ENCODE measurements at regions not wholly inside any gene's neighbourhood (a gene's known extent, or its start where the extent isn't known, plus 50 kb on each side); places are given as distances from the start of the nearest gene placed in this dataset.
"Not testable (repeated sequence)": the region's sequence is repeated elsewhere in the genome, so short reads cannot be mapped to it uniquely, and the experiment has no call there.

DNA sequence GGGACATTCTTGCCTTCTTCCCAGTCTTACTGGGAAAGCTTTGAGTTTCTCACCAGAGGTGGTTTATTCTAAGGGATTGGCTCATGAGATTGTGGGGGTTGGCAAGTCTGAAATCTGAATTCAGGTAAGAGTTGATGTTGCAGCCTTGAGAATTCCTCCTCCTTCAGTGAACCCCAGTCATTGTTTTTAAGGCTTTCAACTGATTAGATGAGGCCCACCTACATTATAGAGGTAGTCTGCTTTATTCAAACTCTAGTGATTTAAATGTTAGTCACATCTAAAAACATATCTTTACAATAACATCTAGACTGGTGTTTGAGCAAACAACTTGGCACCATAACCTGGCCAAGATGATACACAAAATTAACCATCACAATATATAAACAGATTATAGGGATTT lies 156.5 kb upstream of the MED14 start:
- DNase-seq, result no peak

DNA sequence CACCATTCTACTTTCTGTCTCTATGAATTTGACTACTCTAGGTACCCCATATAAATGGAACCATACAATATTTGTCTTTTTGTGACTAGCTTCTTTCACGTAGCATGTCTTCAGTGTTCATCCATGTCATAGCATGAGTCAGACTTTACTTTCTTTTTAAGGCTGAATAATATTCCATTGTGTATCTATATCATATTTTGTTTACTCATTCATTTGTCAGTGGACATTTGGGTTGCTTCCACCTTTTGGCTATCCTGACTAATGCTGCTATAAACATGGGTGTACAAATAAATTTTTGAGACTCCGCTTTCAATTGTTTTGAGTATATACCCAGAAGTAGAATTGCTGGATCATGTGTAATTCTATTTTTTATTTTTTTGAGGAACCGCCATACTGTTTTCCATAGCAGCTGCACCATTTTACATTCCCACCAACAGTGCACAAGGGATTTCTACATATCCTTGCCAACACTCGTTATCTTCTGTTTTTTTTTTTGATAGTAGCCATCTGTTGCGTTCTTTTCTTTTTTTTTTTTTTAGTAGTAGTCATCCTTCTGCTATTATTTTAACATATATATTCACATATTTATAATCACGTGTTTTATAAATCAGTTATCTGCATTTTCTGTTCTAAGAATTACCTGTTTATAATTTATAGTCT lies 158.0 kb upstream of the MED14 start:
- DNase-seq, result no peak

DNA sequence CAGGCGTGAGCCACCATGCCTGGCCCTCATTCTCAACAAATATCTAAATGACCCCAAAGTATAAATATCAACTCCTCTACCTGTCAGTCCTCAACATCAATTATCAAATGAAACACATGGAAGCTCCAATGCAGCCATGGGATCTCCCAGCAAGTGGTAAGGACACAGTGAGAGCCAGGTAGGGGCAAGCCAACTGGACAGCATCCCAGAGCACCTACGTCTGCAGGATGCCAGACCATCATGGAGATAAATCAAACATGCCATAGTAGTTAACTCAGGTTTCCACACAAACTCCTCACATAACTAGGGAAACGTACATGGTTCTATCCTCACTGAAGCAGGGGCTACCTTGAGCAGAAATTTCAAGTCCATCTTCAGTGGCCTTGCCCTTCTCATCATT lies 159.9 kb upstream of the MED14 start:
- no peak for DNase-seq

DNA sequence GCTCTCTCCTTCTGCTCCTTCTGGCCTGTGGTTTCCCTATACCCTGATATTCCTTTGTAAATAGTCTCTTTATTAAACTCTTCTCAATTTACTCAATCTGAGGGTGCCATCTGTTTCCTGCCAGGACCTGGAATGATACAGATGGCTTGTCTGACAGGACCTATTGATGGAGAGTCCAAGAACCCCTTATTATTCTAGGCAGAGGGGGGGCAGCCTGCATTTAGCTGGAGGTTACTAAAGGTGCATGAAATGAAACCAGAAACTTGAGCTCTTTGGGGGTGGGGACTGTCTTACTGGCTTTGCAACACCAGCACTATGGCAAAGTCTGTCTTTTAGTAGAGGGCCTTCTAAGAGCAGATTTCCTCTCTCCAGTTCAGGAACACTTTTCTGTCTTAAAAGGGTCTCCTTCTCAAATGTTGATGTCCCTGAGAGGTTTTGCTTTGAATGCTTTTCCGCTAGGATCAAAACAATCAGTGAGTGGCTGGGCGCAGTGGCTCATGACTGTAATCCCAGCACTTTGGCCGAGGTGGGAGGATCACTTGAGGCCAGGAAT lies 162.5 kb upstream of the MED14 start:
- DNase-seq, result no peak

DNA sequence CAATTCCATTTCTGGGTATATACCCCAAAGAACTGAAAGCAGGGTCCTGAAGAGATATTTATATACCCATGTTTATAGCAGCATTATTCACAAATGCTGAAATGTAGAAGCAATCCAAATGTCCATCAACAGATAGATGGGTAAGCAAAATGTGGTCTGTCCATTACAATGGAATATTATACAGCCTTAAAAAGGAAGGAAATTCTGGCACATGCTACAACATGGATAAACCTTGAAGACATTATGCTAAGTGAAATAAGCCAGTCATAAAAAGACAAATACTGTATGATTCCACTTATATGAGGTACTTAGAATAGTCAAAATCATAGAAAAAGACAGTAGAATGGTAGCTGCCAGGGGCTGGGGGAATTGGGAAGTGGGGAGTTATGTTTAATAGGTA lies 169.4 kb upstream of the MED14 start:
- not testable (repeated sequence) for DNase-seq

DNA sequence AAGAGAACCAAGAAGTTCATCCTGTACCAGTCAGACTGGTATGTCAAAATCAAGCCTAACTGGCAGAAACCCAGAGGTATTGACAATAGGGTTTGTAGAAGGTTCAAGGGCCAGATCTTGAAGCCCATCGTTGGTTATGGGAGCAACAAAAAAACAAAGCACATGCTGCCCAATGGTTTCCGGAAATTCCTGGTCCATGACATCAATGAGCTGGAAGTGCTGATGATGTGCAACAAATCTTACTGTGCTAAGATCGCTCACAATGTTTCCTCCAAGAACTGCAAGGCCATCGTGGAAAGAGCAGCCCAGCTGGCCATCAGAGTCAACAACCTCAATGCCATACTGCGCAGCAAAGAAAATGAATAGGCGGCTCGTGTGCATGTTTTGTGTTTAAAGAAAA lies 172.7 kb upstream of the MED14 start:
- no peak for DNase-seq

DNA sequence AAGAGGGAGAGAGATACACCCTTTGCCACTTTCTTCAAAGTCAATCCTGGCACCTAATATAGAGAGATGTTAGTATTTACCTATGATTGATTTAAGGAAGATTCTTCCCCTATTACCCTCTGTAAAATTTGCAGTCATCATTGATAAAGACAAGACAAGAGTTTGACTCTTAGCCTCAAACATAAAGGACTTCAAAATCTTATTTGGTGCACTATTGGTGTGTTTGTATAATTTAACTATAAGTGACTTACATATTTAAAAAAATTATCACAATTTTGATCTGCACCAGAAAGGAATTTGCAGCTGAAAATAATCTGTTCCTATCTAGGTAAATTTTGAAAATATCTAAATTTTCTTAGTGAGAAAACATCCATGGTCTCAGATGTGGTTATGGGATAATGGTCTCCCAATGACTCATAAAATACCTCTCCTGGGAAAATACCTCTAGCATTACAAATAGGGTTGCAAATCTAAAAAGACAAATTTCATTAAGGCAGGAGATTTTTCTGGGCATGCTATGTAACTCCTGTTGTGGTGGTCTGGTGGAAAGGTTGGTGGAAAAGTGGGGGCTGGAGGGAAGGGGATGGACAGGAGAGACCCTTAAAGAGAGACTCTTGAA lies 173.6 kb upstream of the MED14 start:
- DNase-seq, result no peak

DNA sequence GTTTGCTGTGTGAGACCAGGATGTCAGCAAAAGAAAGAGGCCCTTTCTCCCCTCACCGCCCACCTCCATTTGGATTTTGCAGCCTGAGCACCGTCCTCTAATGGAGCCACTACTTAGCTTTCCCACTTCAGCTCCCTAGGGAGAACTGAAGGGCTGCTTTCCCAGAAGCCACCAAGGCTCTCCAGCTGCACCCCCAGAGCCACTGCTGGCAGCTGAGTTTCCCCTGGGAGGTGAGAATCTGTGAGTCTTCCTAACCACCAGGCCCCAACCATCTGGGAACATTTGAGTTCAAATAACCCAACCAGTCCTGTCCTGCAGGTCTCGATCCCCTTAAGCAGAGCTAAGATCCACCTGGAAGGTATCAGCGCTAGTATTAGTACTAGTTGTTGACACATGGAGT lies 173.1 kb upstream of the USP9X start:
- DNase-seq, result no peak

DNA sequence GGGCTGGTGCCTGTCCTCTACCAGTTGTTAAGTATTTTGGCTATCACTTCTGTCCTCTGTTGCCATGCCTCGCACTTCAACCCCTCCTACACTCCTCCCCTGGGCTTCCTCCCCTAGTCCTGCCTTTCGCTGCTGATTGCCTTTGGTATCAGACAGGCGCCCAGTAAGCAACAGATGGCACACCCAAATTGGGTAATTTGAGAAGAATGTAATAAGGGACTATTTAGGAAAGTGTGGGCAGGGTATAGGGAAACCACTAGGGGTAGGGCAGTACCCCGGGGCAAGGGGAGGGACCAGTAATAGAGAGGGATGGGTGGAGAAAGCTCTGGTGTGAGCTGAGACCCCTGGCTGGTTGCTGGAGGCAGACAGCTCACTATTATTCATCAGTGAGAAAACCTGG lies 172.7 kb upstream of the USP9X start:
- DNase-seq, result no peak

DNA sequence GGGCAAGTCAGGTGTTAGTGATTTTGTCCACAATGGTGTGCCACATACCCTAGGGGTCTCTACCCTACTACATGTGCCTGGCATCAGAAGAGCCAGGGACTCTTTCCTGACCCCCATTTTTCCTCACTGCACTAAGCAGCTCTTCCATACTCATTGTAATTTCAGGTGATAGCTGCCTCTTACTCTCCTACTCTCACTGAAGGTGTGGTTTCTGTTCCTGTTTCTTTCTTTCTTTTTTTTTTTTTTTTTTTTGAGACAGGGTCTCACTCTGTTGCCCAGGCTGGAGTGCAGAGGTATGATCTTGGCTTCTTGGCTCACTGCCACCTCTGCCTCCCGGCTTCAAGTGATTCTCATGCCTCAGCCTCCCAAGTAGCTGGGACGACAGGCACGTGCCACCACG lies 164.9 kb upstream of the USP9X start:
- no peak for DNase-seq

DNA sequence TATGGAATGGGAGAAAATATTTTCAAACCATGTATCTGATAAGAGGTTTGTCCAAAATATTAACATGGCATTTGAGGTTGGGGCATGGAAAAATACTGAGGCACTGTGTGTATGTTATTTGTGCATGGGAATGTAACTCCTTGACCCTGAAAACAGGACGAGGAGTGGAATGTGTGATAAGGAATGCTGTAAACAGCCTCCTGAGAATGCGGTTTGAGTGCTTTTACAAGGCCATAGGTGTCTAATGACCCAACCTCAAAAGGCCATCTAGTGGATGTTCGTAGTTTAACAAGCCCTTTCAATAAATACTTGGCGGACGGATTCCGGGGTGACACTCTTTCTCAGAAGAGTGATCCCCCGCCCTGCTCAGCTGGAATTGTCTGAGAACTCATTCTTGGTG lies 162.9 kb upstream of the USP9X start:
- peak; percentile 49 for DNase-seq

DNA sequence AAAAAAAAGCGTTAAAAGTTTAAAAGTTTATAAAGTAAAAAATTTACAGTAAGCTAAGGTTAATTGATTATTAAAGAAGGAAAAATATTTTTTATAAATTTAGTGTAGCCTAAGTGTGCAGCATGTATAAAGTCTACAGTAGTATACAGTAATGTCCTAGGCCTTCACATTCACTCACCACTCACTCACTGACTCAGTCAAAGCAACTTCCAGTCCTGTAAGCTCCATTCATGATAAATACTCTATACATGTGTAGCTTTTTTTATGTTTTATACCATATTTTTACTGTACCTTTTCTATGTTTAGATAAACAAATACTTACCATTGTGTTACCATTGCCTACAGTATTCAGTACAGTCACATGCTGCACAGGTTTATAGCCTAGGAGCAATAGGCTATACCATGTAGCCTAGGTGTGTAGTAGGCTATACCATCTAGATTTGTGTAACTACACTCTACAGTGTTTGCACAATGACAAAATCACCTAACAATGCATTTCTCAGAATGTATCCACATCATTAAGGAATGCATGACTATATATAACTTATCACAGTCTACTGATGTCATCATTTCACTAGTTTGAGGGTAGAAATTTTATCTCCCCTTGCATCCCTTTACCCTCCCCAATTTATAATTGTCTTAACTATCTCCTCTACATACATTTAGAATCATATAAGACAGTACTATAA lies 158.4 kb upstream of the USP9X start:
- not testable (repeated sequence) for DNase-seq

DNA sequence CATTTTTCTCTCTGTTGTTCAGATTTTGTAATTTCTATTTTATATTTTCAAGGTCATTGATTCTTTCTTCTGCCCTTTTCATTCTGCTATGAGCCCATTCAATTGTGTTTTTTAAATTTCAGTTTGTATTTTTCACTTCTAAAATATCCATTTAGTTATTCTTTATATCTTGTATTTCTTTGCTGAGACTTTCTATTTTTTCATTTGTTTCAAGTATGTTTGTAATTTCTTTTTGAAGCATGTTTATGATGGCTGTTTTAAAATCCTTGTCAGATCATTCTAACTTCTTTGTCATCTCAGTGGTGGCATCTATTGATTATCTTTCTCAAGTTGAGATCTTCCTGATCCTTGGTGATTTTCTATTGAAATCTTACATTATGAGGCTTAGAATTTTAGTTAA lies 157.2 kb upstream of the USP9X start:
- DNase-seq, result no peak

DNA sequence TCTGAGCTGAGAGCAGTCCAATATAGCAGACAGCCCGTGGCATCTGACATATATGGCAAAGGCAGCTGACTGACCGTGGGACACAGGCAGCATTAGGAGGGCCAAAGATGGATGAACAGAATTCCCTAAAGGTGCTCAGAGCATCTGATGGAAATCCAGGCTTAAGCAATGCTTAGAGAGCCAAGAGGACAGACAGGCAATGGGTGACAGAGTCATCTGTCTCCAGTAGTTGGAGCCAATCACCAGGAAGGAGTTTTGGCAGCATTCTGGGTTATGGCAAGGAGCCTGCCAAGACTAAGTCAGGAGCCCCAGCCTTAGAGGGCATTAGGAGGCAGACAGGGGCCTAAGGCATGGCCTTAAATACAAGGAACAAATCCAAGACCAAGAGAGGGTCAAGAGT lies 153.3 kb upstream of the USP9X start:
- DNase-seq, result no peak

DNA sequence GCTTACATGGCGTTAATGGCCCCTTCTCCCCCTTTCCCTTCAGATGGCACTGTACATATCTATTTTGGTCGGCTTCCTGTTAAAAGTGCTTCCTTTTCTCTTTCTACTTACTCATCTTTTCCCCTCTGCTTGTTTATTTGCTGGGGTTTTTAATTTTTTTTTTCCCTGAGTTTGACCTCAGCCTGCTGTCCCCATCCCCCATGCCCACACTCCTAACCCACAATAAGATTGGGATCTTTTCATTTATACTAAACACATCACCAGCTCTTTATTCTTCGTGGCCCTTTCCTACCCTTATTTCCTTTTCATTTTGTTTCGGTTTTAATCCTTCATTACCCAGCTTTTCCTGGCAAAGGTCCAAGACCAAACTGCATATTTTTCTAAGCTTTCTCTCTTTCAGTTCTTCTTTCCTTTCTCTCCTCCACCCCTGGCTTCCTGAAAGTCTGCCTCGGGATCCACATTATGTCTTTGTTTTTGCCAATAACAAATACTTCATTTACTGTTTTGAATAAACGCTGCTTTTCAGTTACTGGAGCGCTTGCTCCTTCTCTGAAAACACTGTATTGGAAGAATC lies 152.0 kb upstream of the USP9X start:
- DNase-seq, result no peak

DNA sequence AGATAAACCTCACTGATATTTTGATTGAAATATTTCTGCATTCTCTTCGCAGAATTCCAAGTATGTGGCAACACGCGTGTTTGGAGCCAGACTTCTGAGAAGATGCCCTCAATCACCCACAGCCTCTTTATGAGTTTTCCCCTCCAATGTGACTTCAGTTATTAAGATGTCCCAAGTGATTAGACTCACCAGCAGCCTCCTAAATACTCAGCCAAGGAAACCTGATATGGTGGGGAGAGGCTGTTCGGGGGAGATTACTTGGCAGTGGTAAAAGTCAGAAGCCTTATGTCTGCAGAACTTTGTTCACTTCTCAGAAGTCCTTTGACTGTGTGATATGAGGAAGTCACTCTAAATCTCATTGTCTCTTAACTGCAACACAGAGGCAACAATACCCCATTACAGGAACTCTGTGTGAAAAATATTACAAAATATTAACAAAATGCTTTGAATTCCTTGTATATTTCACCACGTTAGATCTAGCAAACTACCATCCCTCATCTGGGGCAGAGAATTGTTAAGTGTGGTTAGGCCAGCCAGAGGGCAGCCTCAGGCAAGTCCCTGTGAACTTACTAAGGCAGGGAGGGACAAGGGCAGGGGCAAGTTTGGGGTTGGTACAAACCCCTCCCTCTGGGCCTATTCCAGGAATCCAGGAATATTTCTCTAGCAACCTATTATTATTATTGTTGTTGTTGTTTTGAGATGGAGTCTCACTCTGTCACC lies 151.4 kb upstream of the USP9X start:
- no peak for DNase-seq

DNA sequence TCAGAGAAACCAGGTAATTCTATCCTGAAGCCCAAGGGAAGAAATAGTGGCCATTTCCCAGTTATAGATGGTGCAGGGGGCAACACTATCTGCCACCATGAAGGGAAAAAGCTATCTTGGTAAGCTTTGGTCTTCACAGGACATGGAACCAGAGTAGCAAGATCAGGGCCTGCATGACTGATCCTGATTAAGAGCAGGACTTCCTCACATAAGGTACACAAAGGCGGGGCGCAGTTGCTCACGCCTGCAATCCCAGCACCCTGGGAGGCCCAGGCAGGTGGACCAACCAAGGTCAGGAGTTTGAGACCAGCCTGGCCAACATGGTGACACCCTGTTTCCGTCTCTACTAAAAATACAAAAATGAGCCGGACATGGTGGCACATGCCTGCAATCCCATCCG lies 148.4 kb upstream of the USP9X start:
- no peak for DNase-seq

DNA sequence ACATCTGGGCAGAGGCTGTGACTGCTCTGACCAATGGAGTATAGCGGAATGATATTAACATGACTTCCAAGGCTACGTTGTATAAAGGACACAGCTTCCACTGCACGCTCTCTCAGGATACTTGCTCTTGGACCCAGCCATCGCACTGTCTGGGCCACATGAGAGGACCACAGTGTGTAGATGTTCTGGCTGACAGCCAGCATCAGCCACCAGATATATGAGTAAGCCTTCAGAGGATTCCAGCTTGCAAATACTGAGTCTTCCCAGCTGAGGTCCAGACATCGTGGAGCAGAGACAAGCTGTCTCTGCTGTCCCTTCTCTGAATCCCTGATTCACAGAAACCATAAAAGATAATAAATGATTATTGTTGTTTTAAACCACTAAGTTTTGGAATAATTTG lies 146.8 kb upstream of the USP9X start:
- DNase-seq, result no peak

DNA sequence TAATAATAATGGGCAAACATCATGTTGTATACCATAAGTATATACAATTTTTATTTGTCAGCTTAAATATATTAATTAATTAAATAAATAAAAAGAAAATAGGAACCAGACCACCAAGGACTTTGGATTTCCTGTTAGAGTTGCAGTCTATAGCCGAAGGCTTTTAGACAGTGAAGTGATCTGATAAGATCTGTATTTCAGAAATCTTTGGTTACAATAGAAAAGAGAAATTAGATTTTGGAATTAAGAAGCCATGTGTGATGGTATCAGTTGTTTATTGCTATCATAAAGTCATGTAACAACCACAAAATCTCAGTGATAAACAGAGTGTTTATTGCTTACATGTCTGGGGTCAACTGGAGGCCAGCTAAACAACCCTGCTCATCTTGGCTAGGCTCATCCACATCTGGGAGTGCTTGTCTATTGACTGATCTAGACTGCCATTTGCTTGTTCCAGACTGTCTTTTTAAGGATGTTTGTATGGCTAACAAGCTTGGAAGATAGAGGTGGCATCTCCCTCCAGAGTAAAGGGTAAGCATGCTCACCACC lies 142.1 kb upstream of the USP9X start:
- DNase-seq, result no peak

DNA sequence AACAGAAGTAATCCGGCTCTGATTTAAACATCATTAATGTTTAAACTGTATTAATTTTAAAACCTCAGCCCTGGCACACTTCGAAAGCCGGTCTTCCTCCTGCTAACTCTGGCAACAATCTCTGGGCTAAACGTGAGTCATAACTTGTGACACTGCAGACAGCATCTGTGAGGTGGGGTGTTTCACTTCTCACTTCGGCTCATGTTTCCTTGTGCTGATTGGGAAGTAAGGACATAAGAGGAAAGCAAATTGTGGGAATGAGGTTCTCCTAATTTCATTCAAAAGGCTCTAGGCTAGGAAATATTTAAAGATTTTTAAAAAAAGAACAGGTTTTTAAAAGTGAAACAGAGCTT lies 139.9 kb upstream of the USP9X start:
- no peak for DNase-seq

DNA sequence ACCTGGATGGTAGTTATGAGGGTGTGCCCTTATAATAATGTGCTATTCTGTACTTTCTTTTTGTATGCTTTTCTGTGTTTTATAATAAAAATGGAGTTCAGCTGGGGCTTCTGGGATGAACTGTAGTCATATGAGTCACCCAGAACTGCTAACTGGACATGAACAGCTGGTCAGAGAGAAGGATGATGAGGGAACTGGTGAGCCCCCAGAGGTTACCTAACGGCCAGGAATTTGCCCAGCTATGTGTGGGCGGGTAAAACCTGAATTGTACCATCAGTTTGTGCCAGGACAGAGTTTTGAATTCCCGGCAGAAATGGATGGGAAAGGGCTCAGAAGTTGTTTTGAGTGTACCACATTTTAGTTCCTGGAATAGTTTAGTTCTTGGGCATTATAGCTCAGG lies 138.0 kb upstream of the USP9X start:
- DNase-seq, result no peak

DNA sequence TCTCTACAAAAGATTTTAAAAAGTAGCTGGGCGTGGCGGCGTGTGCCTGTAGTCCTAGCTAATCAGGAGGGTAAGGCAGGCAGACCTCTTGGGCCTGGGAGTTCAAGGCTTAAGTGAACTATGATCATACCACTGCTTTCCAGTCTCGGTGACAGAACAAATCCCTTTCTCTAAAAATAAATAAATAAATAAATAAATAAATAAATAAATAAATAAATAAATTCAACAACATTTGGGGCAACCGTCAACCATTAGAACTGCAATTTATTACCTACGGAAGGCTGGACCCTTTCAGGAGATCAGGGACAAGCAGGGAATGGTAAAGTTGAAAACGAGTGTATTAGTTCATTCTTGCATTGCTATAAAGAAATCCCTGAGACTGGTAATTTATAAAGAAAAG lies 136.2 kb upstream of the USP9X start:
- no peak for DNase-seq

DNA sequence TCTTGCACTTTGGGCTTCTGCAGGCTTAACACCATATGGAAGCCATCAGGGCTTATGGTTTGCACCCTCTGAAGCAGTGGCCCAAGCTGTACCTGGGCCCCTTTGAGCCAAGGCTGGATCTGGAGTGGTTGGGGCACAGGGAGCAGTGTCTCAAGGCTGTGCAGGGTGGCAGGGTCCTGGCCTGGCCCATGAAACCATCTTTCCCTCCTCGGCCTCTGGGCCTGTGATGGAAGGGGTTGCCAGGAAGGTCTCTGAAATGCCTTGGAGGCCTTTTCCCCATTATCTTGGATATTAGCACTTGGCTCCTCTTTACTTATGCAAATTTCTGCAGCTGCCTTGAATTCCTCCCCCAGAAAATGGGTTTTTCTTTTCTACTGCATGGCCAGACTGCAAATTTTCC lies 134.7 kb upstream of the USP9X start:
- DNase-seq, result no peak

Data from NCI-H526 treated with DMSO at 0.1 percent for 48 hours (cell line).